ENCODE measurements at regions not wholly inside any gene's neighbourhood (a gene's known extent, or its start where the extent isn't known, plus 50 kb on each side); places are given as distances from the start of the nearest gene placed in this dataset.
A peak's percentile ranks its signal among the peaks of the same experiment; 100 is the strongest.

GRCh38 chr2:65620524-65620923 lies 188.1 kb upstream of the SPRED2 start:
- TF ChIP-seq CTCF (IDR thresholded peaks at IDR 0.05) (peak; percentile 25 to 41 (median 30)), POLR2A (IDR thresholded peaks at IDR 0.05) (no peak)
